ENCODE measurements at regions not wholly inside any gene's neighbourhood (a gene's known extent, or its start where the extent isn't known, plus 50 kb on each side); places are given as distances from the start of the nearest gene placed in this dataset.

DNA sequence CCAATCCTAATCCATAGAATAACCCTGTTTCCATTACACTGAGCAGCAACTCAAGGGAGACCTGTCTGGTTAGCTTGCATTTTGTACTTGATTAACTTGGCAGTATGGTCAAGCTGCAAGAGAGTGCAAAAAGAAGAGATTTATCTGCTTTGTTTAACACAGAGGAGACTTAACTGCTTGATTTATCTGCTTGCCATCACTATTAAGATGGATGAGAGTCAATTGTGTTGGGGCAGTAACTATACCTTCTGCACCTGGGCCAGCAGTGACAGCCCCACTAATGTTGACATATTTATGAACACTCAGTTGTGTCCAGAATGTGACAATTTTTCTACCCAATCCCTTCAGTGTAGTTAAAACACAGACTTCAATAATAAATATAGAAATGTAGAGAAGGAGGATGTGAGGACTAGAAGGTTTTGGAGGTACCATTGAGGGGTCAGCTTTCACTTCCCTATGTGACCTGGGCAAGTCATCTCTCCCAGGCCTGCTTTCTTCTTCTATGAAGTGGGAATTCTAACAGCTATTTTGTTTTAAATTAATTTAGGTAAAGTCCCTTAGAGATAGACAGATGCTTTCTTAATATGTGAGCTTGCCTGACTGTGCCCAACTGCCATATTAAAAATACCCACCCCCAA, 159.1 kb upstream of the KCNK2 start:
- Histone ChIP-seq H3K4me3 (no peak overlapping the region), H3K9me3 (ENCODE audit: low read depth) (no peaks in the 10 kb centered on the region), H3K36me3 (no peaks in the 10 kb centered on the region), H3K4me1 (ENCODE audit: low read depth) (no peaks in the 10 kb centered on the region), H3K27me3 (no peaks in the 10 kb centered on the region), H3K27ac (no peak overlapping the region)
- TF ChIP-seq, protein P1, sequence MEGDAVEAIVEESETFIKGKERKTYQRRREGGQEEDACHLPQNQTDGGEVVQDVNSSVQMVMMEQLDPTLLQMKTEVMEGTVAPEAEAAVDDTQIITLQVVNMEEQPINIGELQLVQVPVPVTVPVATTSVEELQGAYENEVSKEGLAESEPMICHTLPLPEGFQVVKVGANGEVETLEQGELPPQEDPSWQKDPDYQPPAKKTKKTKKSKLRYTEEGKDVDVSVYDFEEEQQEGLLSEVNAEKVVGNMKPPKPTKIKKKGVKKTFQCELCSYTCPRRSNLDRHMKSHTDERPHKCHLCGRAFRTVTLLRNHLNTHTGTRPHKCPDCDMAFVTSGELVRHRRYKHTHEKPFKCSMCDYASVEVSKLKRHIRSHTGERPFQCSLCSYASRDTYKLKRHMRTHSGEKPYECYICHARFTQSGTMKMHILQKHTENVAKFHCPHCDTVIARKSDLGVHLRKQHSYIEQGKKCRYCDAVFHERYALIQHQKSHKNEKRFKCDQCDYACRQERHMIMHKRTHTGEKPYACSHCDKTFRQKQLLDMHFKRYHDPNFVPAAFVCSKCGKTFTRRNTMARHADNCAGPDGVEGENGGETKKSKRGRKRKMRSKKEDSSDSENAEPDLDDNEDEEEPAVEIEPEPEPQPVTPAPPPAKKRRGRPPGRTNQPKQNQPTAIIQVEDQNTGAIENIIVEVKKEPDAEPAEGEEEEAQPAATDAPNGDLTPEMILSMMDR (IDR thresholded peaks at IDR 0.05; ENCODE audit: low read depth, low read length) = no peak
- DNase-seq (ENCODE audit: low read depth in 1 of 2, low spot score in 1 of 2) = no peak

DNA sequence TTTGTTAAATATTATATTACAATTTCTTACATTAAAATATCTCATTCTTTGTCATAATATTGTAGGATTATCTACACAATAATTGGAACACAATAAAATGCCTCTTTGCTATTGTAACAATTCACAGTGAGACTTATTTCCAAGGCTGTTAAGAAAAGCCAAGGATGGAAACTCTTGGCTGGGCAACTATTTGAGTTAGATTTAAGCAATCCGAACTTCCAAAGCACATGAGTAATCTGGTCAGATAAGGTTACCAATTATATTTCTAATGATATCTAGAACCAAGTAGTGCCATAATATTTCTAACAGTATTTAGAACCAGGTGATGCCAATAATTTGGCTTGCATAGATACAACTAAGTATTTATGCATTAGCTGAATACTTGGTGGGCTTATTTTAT, 154.7 kb upstream of the KCNK2 start:
- Histone ChIP-seq H3K27me3 (no peaks in the 10 kb centered on the region), H3K36me3 (no peaks in the 10 kb centered on the region), H3K4me3 (no peak overlapping the region), H3K27ac (no peak overlapping the region), H3K9me3 (ENCODE audit: low read depth) (no peaks in the 10 kb centered on the region), H3K4me1 (ENCODE audit: low read depth) (no peaks in the 10 kb centered on the region)
- no peak for DNase-seq (ENCODE audit: low read depth in 1 of 2, low spot score in 1 of 2)
- TF ChIP-seq, protein P1 (IDR thresholded peaks at IDR 0.05; ENCODE audit: low read depth, low read length) = no peak

DNA sequence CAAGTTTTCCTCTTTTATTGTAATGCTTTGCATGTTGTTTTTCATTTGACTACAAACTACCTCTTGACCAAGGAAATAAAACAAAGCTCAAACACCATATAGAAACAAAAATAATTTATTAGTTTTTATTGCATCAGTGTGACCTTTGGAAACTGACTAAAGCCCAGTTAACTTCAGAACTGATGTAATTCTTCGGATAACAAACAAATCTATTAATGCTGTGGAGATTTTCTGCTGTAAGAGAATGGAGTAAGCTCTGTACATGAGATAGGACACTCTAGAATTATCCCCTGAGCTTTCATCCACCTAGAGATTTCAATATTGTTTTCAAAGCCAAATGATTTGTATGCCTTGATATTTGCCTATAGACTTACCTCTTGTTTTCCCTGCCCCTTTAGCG, 154.0 kb upstream of the KCNK2 start:
- H3K4me1 ChIP-seq (ENCODE audit: low read depth) = no peaks in the 10 kb centered on the region
- H3K27ac ChIP-seq = no peak overlapping the region
- TF ChIP-seq, protein P1 (IDR thresholded peaks at IDR 0.05; ENCODE audit: low read depth, low read length) = no peak
- no peak overlapping the region for H3K4me3 ChIP-seq
- DNase-seq (ENCODE audit: low read depth in 1 of 2, low spot score in 1 of 2) = no peak
- no peaks in the 10 kb centered on the region for H3K27me3 ChIP-seq
- no peaks in the 10 kb centered on the region for H3K36me3 ChIP-seq
- H3K9me3 ChIP-seq (ENCODE audit: low read depth) = no peaks in the 10 kb centered on the region

DNA sequence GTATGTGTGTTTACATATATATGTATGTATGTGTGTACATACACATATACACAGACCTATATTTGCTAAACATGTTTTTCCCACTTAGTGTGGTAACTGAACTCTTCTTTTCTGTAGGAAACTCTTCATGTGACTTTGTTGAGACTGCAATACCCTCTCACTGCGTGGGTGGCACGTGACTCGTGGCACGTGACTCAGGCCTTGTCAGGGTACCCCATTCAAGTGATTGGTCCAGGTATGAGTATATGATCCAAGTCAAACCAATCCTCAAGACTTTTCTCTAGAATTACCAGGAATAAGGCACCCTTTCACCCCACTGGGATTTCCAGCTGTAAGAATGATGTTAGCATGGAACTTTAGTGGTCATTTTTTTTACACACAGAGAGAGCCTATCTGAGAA, 149.2 kb upstream of the KCNK2 start:
- no peak overlapping the region for H3K4me3 ChIP-seq
- DNase-seq (ENCODE audit: low read depth in 1 of 2, low spot score in 1 of 2) = no peak
- no peaks in the 10 kb centered on the region for H3K9me3 ChIP-seq (ENCODE audit: low read depth)
- no peaks in the 10 kb centered on the region for H3K36me3 ChIP-seq
- H3K4me1 ChIP-seq (ENCODE audit: low read depth) = no peaks in the 10 kb centered on the region
- TF ChIP-seq, protein P1 (IDR thresholded peaks at IDR 0.05; ENCODE audit: low read depth, low read length) = no peak
- H3K27me3 ChIP-seq = no peaks in the 10 kb centered on the region
- no peak overlapping the region for H3K27ac ChIP-seq

DNA sequence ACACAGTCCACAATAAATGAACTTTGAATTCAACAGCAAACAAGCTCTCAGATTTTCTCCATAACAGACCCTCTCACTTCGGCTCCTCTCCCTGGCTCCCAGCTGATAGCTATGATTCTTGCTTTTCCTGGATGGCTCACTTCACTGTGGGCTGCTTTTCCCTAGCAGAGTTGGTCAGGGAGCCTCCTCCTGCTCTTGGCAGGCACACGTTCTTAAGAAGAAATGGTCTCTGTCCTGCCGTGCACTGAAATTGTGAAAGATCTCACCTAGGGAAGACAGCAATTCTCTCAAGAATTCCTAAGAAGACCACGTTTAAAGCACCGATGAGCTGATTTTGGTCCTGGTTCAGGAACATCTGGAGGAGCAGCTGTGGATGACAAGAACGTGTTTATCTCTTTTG, 148.5 kb upstream of the KCNK2 start:
- Histone ChIP-seq H3K27ac (no peak overlapping the region), H3K4me3 (no peak overlapping the region), H3K27me3 (no peaks in the 10 kb centered on the region), H3K9me3 (ENCODE audit: low read depth) (no peaks in the 10 kb centered on the region), H3K36me3 (no peaks in the 10 kb centered on the region), H3K4me1 (ENCODE audit: low read depth) (no peaks in the 10 kb centered on the region)
- DNase-seq (ENCODE audit: low read depth in 1 of 2, low spot score in 1 of 2) = no peak
- TF ChIP-seq, protein P1 (IDR thresholded peaks at IDR 0.05; ENCODE audit: low read depth, low read length) = no peak

All from cardiac muscle cell (in vitro differentiated cells and primary cell).